GM19372 (cell line): ENCODE measurements at regions not wholly inside any gene's neighbourhood (a gene's known extent, or its start where the extent isn't known, plus 50 kb on each side); places are given as distances from the start of the nearest gene placed in this dataset.
"Not testable (repeated sequence)": the region's sequence is repeated elsewhere in the genome, so short reads cannot be mapped to it uniquely, and the experiment has no call there.

Experiments
- ATAC-seq: cut with Tn5 transposase; IDR thresholded peaks from one replicate; pipeline ENCODE4 v1.9.1; 2021; ENCODE audit warnings: mild to moderate bottlenecking, low read depth, moderate library complexity; ENCODE audit not compliant: unreplicated experiment

DNA sequence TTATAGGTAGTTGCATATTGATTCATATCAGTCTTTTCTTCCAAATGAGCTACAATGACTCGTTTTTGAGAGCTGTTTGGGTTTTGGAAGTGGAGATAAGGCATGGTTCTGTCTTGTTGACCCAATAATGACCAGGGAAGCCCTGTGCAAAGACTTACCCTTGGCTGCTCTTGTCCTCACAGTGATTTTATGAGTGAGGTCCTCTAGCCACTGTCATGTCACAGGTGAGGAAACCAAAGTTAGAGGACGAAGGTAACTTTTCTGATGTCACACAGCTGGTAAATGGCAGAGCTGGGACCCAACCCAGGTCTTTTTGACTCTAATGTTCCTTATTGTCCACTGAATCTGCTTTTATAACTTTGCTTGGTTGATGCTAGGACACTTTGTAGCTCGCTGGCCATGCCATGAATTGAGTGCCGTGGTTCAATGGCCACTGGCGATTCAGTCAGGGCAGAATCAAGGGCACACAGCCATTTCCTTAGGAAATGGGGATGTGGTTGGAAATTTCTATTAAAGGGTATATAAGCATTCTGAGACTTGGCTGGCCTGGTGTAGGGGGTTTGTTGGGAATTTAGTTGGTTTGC, 249.1 kb downstream of the GOLGA6L6 start:
- not testable (repeated sequence) for ATAC-seq

DNA sequence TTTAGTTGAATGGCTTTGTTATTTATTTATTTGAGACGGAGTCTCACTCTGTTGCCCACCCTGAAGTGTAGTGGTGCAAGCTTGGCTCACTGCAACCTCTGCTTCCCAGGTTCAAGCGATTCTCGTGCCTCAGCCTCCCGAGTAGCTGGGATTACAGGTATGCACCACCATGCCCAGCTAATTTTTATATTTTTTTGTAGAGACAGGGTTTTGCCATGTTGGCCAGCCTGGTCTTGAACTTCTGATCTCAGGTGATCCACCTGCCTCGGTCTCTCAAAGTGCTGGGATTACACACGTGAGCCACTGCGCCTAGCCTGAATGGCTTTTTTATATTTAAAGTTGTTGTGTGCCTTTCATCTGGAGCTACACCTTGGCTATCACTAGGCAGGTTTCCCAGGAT, 250.0 kb downstream of the GOLGA6L6 start:
- ATAC-seq, result not testable (repeated sequence)

DNA sequence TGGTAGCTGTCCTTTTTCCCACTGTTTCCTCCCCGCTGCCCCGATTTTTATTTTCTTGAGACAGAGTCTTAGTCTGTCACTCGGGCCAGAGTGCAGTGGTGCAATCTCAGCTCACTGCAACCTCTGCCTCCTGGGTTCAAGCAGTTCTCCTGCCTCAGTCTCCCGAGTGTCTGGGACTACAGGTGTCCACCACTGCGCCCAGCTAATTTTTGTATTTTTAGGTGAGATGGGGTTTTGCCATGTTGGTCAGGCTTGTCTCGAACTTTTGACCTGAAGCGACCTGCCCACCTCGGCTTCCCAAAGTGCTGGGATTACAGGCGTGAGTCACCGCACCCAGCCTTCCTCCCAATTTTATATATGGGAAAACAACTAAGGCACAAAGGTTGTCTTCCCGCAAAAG, 251.0 kb downstream of the GOLGA6L6 start:
- ATAC-seq, result not testable (repeated sequence)

DNA sequence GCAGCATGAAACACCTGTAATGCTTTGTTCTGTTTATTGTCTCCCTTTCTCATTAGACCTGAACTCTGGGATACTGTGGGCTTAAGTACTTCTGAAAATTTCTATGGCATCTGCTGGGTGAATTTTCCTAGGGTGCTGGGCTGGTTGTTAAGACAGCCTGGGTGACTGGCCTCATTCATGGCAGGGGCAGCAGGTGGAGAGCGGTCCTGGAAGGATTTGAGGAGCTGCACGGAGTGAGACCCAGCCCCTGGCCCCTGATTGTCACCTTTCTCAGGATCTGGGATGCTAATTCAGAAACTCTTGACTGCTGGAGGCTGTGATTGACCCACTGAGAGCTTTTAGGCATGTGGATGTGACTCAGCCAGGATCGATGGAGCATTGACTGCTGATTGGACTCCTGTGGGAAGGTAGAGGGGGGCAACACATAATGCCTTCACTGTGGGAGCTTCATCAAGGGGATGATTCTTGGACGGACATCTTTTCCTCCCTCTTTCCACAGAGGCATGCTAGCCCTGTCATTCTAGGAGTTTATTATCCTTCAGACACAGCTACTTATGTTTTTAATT, 252.0 kb downstream of the GOLGA6L6 start:
- not testable (repeated sequence) for ATAC-seq

DNA sequence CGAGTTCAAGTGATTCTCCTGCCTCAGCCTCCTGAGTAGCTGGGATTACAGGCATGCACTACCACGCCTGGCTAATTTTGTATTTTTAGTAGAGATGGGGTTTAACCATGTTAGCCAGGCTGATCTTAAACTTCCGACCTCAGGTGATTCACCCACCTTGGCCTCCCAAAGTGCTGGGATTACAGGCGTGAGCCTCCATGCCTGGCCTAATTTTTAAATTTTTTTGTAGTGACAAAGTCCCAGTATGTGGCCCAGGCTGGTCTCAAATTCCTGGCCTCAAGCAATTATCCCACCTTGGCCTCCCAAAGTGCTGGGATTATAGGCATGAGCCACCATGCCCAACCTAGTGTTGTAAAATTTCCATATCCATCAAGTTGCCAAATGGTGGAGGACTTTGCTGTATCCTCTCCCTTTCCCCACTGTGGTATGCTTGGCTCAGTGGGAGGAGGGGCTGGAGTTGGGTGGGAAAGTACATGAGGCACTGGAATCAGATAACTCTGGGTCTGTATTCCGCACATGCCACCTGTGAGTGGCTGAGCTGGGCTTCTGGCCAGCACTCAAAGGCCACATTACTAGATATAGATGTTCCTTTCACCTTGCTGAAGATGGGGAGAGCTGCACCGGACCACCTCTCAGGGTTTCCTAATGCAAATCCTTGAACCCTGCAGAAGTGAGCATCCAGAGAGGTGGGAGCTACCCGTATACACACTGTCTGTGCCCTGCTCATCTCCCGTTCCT, 252.6 kb downstream of the GOLGA6L6 start:
- not testable (repeated sequence) for ATAC-seq

DNA sequence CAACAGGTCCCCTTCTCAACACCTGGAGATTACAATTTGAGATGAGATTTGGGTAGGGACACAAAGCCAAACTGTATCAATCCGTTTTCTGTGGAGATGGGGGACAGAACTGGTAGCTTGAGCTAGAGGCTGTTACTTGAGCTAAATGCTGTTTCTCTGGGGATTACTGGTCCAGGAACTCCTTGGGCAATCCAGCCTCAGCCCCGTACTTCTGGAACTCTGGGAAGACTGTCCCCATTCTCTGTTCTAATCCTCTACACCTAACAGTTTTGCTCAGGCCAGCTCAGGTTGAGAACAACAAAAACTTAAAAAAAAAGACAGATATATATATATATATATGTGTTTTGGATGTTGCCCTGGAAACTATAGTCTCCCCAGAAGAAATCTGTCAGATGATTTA, 255.0 kb downstream of the GOLGA6L6 start:
- ATAC-seq, result not testable (repeated sequence)

DNA sequence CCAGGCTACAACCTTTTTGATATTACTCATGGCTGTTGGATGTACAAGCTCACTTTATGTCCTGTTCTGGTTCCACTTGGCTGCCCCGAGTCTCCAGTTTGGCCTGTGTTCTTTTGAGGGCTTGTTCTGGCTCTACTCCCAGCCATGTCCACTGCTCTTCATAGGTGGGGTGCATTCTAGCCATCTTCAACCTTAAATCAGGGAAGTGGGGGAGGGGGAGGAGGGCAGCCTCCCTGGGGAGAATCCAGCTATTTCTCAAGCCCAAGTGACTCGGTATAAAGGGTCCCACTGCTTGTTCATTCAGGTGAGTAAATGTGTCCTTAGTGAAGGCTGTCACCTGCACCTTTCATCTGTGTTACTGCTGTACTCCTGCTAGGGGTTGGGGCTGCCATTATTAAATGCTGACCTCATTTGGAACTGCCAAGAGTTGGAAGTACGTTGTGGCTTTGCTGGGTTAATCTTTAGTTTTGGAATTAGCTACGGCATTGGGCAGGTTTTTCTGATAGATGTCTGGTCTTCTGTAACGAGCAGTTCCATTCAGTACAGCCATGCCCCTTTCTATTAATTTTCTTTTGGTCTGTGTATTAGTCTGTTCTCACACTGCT, 255.8 kb downstream of the GOLGA6L6 start:
- ATAC-seq, result not testable (repeated sequence)

DNA sequence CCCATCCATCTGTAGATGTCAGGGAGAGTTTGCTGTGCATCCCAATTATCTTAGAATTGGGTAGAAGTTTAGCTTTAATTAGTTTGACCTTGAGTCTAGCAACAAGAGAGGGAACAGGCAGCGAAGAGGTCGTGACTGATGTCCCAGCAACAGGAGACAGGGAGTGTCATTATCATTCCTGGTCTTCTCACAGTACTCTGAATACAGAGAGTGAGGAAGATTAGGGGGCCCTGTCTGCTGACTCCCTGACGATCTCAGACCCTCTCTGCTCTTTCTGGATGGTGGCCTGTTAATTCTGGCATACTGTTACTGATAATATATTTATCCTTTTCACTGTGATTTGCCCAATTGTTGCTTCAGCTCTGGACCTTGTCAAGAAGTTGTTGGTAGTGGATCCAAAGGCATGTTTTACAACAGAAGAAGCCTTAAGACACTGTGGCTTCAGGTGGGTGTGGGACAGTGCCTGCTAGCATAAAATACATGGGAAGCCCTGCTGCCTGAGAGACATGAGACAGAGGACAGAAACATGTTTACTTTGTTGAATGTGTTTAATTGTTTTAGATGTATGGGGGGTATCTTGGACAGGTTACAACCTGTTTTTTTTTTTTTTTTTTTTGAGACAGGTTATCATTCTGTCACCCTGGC, 256.6 kb downstream of the GOLGA6L6 start:
- ATAC-seq, result not testable (repeated sequence)

DNA sequence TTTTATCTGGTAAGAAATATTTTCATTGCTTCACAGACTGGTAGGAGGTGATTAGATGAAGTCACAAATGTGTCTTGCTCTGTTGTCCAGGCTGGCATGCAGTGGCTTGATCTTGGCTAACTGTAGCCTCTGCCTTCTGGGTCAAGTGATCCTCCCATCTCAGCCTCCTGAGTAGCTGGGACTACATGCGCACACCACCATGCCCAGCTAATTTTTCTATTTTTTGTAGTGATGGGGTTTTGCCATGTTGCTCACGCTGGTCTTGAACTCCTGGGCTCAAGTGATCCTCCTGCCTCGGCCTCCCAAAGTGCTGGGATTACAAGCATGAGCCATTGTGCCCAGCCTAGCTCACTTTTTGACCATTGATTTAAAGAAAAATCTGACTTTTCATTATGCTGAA, 257.9 kb downstream of the GOLGA6L6 start:
- not testable (repeated sequence) for ATAC-seq

DNA sequence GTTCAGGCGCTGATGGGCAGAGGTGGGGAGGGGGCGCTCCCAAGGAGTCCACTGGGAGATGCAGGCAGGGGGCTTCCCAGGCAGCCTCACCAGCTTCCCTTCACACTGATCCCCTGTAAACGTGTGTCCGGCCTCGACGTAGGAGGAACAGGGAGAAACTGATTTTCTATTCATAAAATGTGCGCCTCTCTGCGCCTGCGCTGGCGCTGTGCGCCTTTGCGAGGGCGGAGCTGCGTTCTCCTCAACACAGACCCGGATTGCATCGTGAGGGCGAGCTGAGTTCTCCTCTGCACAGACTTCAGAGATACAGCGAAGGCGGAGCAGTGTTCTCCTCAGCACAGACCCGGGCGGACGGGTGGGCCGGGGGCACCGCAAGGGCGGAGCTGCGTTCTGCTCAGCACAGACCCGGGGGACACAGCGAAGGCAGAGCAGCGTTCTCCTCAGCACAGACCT, 259.1 kb downstream of the GOLGA6L6 start:
- ATAC-seq, result not testable (repeated sequence)

DNA sequence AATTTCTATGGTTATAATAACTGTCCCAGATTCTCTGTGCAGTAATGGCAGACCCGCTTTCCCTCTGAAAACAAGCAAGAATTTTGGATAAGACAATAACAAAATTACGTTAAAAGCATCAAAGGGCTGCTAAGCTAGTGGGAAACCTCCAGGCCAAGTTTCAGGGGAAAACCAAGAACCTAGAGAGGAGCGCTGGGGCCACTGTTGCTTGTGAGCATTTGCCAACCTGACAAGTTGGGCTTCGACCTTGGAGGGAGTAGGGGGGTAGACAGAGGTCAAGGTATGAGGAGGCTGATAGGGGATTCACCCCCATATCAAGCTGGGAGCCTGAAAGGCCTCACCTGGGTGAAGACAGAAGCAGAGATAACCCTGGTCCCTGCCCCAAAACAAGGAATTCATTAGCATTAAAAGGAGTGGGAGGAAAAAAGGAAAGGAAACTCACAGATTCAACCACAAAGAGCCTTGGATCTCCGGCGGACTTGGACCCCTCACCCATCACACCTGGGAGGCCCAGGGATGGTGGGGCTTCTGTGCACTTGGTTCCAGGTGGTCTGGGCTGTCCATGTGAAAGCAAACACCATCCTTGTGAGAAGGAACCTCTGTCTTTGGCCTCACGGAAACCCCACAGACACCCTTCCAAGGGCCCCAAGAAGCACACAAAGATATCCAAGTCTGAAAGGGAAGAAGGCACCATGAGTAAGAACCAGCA, 259.9 kb downstream of the GOLGA6L6 start:
- ATAC-seq, result not testable (repeated sequence)

DNA sequence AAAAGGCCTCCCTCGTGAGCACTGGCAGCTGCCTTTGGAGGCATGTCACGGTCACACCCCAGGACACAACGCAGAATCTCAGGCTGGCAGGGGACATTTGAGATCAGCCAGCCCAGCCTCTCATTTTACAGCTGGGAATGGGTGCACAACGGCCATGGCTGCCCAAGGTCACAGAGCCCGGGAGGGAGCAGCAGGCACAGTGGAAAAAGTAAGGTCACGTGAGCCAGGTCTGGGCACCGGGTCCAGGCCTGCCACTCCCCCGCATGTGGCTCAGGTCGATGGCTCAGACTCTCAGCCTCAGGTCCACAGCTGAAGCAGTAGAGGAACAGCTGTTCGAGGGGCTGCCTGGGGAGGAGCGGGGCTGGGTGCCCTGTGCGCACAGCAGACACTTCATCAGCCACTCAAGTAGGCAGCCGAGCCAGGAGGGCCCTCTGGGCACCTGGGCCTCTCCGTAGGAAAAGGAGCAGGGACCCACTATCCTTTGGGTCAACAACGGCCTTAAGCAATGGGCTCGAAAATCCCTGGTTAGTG, 260.6 kb downstream of the GOLGA6L6 start:
- ATAC-seq, result no peak

DNA sequence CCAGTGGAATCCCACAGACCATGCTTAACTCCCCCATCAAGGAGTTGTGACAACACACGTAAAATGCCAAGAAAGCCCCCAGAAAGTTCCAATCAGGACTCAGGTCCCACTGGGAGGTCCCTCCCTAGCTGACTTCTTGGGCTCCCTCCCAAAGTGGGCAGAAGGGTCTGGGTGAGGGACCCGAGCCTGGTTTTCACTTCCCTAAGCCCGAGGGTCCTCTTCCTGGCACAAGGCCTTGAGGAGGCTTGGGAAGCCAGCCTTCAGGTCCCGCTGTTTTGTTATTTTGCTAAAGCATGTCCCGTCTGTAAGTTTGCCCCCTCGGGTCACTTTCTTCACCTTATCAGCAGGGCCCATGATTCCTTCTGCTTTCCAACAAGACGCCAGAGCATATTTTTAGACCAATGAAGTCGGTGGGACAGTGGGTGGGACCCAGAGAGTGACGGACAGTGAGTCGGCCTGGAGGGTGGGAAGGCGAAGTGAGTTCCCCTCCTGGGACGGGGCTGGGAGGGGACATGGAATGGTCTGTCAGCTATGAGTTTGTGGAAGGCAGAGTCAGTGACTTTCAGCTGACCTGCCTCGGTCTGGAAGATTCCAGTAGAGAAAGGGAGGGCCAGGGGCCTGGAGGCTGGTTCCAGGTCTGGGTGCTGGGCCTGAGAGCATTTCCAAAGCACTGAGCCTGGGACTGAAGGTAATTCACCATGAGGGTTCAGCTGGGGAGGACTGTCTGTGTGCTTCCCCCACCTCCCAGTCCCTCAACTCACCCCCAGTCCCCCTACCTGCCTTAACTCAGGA, 261.3 kb downstream of the GOLGA6L6 start:
- not testable (repeated sequence) for ATAC-seq

DNA sequence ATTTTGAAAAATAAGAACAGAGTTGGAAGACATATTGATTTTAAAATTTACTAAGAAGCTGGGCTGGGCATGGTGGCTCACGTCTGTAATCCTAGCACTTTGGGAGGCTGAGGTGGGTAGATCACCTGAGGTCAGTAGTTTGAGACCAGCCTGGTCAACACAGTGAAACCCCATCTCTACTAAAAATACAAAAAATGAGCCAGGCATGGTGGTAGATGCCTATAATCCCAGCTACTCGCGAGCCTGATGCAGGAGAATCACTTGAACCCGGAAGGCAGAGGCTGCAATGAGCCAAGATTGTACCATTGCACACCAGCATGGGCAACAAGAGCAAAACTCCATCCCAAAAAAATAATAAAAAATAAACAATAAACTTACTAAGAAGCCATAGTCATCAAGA, 262.5 kb downstream of the GOLGA6L6 start:
- ATAC-seq, result not testable (repeated sequence)

DNA sequence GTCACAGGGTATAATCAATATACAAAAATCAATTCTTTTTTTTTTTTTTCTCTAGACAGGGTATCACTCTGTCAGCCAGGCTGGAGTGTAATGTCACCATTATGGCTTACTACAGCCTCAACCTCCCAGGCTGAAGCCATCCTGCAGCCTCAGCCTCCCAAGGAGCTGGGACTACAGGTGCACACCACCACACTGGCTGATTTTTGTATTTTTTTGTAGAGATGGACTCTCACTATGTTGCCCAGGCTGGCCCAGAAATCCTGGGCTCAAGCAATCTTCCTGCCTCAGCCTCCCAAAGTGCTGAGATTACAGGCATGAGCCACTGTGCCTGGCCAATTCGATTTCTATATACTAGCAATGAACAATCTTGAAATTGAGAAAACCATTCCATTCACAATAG, 263.2 kb downstream of the GOLGA6L6 start:
- not testable (repeated sequence) for ATAC-seq

DNA sequence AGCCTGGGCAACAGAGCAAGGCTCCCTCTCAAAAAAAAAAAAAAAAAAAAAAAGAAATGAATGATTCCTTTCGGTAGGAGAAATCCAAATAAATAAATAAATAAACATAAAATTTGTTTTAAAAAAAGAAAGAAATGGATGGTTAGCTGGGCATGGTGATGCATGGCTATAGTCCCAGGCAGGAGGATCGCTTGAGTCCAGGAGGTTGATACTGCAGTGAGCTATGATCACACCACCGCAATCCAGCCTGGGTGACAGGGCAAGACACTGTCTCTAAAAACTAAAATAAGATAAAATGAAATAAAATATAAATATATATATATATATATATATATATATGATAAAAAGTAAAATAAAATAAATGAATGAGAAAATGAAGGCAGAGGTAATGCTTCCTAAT, 264.1 kb downstream of the GOLGA6L6 start:
- ATAC-seq, result not testable (repeated sequence)

DNA sequence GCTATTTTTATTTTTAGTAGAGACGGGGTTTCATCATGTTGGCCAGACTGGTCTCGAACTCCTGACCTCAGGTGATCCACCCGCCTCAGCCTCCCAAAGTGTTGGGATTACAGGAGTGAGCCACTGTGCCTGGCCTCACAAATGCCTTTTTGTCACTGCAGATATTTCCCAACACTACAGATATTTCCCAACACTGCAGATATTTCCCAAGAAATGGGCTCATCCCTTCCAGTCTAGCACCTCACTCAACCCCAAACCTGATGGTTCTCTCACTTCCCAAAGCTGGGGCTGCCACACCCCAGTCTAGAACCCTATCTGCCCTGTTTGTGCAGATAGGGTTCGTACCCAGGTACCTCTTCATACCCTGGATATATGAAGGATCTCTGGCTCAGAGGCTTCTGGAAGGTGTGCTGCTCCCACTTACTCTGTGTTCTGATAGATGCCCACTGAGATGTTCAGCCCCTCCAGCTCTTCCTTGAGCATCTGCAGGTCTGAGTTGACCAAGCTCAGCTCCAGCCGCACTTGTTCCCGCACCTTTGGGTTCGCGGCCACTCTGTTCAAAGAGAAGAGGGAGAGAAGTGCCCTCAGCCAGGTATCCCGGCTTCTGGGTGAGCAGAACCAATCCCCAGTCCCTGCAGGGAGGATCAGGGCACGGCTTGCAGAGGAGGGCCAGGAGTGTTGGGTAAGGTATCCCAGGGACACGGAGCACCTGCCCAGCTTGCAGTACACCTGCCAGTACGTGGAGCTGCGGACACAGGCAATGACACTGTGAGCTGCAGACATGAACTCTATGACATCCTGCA, 265.1 kb downstream of the GOLGA6L6 start:
- not testable (repeated sequence) for ATAC-seq

DNA sequence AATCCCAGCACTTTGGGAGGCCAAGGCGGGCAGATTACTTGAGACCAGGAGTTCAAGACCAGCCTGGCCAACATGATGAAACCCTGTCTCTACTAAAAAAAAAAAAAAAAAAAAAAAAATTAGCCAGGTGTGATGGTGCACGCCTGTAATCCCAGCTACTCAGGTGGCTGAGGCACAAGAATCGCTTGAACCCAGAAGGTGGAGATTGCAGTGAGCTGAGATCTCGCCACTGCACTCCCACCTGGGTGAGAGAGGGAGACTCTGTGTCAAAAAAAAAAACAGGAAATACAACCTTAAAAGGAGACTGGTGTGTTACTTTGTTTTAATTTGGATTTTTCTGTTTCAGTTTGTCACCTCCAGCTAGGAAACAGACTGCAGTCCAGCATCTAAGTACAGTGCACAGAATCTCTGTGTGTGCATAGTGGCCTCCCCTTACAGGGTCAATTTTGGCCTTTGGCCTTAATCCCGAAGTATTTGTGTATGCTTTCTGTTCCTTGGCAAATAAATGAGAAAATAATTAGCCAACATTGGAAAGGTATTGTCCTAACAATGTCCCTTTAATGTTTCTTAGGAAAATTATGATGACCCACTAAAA, 266.1 kb downstream of the GOLGA6L6 start:
- ATAC-seq, result not testable (repeated sequence)
